Mesendoderm (in vitro differentiated cells): ENCODE measurements at regions not wholly inside any gene's neighbourhood (a gene's known extent, or its start where the extent isn't known, plus 50 kb on each side); places are given as distances from the start of the nearest gene placed in this dataset.
A peak's percentile ranks its signal among the peaks of the same experiment; 100 is the strongest.

Source experiments
- DNase-seq: peaks from one replicate; pipeline ENCODE4 v3.0.0; 2013
- H2AK5ac ChIP-seq: 2 replicates; pipeline ENCODE4 v1.6.1; 2013; ENCODE audit warnings: low read length, inconsistent platforms
- H2BK120ac ChIP-seq: 2 replicates; pipeline ENCODE4 v1.6.1; 2013; ENCODE audit warnings: low read depth, mild to moderate bottlenecking, low read length, moderate library complexity, mixed read lengths
- H2BK15ac ChIP-seq: replicated peaks from 2 replicates; pipeline ENCODE4 v1.6.1; 2013; ENCODE audit warnings: low read depth, mild to moderate bottlenecking, moderate library complexity
- H2BK5ac ChIP-seq: 2 replicates; pipeline ENCODE4 v1.6.1; 2013; ENCODE audit warnings: low read length, inconsistent platforms
- H3K18ac ChIP-seq: 2 replicates; pipeline ENCODE4 v1.6.1; 2013; ENCODE audit warnings: mild to moderate bottlenecking, low read length, mixed read lengths
- H3K23ac ChIP-seq: one replicate; pipeline ENCODE4 v1.6.1; 2013; ENCODE audit warnings: low read length
- H3K27ac ChIP-seq: 2 replicates; pipeline ENCODE4 v1.5.1; 2013; ENCODE audit warnings: low read depth, mild to moderate bottlenecking, inconsistent platforms, low read length, moderate library complexity
- H3K27me3 ChIP-seq: 2 replicates; pipeline ENCODE4 v1.6.1; 2013; ENCODE audit warnings: low read length, control low read depth, mild to moderate bottlenecking, inconsistent platforms; ENCODE audit not compliant: insufficient read depth, poor library complexity
- H3K36me3 ChIP-seq: 2 replicates; pipeline ENCODE4 v1.6.1; 2013; ENCODE audit warnings: low read length, inconsistent platforms; ENCODE audit not compliant: control insufficient read depth, insufficient read depth
- H3K4ac ChIP-seq: one replicate; pipeline ENCODE4 v1.6.1; 2013; ENCODE audit warnings: low read depth, mild to moderate bottlenecking, low read length, moderate library complexity
- H3K4me1 ChIP-seq: 2 replicates; pipeline ENCODE4 v1.6.1; 2013; ENCODE audit warnings: low read depth, low read length, inconsistent platforms; ENCODE audit not compliant: control insufficient read depth
- H3K4me2 ChIP-seq: 2 replicates; pipeline ENCODE4 v1.6.1; 2013; ENCODE audit warnings: low read length
- H3K4me3 ChIP-seq: 2 replicates; pipeline ENCODE4 v1.5.1; 2013; ENCODE audit warnings: mild to moderate bottlenecking, low read length
- H3K56ac ChIP-seq: one replicate; pipeline ENCODE4 v1.6.1; 2013; ENCODE audit warnings: low read length
- H3K79me1 ChIP-seq: 2 replicates; pipeline ENCODE4 v1.6.1; 2013; ENCODE audit warnings: low read length, inconsistent platforms
- H3K79me2 ChIP-seq: 2 replicates; pipeline ENCODE4 v1.6.1; 2013; ENCODE audit warnings: mild to moderate bottlenecking, low read length; ENCODE audit not compliant: control insufficient read depth, insufficient read depth
- H3K9ac ChIP-seq: 2 replicates; pipeline ENCODE4 v1.6.1; 2013; ENCODE audit warnings: low read length, inconsistent platforms
- H4K5ac ChIP-seq: one replicate; pipeline ENCODE4 v1.6.1; 2013; ENCODE audit warnings: low read length
- H4K8ac ChIP-seq: one replicate; pipeline ENCODE4 v1.6.1; 2013; ENCODE audit warnings: low read depth, mild to moderate bottlenecking, control low read depth, low read length, moderate library complexity
- WGBS: extraction: QIAGEN DNeasy Blood & Tissue Kit; methylation state at CpG from one replicate; pipeline ENCODE4 v1.1.7; 2013; ENCODE audit warnings: low lambda C conversion rate, missing lambda C conversion rate; ENCODE audit not compliant: insufficient coverage; ENCODE audit errors: extremely low coverage; 5-methylcytosine and 5-hydroxymethylcytosine counted together

DNA sequence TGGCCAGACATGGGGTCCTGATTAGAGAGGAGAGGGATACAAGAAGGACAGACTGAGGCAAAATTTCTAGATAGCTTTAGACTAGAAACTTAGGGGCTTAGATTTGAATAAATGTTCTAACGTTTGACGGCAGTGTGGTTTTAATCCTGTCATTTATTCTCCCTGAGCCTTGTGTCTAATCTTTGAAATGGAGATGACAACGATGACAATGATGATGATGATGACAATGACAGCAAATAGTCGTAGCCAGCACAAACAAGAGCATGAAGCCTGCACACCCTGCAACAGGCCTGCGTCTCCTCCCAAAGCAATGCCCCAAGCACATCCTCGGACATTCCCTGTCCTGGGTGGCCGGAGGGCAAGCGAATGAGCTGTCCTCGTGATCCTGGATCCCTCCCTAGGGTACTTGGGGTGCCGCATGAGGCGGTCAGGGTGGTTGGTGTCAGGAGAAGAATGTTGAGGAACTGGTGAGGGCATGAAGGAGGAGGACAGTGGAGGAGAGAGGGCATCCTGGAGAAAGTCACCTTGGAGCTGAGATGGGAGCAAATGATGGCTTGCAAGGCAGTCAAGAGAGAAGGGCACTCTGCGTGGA lies 502.1 kb upstream of the B3GAT1 start:
- Histone ChIP-seq H4K8ac (no peak overlapping the region), H3K18ac (no peak overlapping the region), H3K79me2 (no peaks in the 10 kb centered on the region), H3K27ac (no peak overlapping the region), H2BK5ac (no peak overlapping the region), H3K56ac (no peak overlapping the region), H3K27me3 (no peaks in the 10 kb centered on the region), H3K79me1 (no peaks in the 10 kb centered on the region), H2AK5ac (no peak overlapping the region), H2BK120ac (no peak overlapping the region), H3K4me2 (no peak overlapping the region), H3K36me3 (no peaks in the 10 kb centered on the region), H3K23ac (no peak overlapping the region), H4K5ac (no peak overlapping the region), H3K4me1 (no peaks in the 10 kb centered on the region), H3K9ac (no peak overlapping the region), H3K4me3 (no peak overlapping the region), H2BK15ac (no peak overlapping the region), H3K4ac (no peak overlapping the region)
- no peak for DNase-seq
- WGBS = no CpG with 5 or more reads among the region's 12 CpGs

DNA sequence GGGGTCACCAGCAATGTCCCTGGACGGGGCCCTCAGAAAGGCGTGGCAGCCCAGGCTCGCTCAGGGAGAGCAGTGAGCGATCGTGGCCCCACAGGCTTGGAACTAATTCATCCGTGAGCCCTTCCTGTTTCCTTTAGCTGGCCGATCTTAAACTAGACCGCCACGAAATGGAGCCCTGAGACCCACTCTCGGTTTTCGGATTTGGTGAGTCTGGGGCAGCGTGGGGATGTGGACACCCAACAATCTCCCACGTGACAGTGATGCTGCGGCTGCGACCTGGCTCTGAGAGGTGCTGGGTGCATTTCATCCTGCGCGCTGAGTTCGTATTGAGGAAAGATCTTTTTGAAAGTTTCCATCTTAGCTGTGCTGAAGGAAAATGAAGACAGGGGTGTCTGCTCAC lies 501.3 kb upstream of the B3GAT1 start:
- Histone ChIP-seq H3K79me2 (no peaks in the 10 kb centered on the region), H3K23ac (no peak overlapping the region), H3K36me3 (no peaks in the 10 kb centered on the region), H3K27ac (no peak overlapping the region), H4K8ac (no peak overlapping the region), H3K56ac (no peak overlapping the region), H3K79me1 (no peaks in the 10 kb centered on the region), H3K4ac (no peak overlapping the region), H2BK5ac (no peak overlapping the region), H2BK120ac (no peak overlapping the region), H3K27me3 (no peaks in the 10 kb centered on the region), H3K4me1 (no peaks in the 10 kb centered on the region), H3K9ac (no peak overlapping the region), H3K18ac (no peak overlapping the region), H4K5ac (no peak overlapping the region), H3K4me2 (no peak overlapping the region), H2BK15ac (no peak overlapping the region), H2AK5ac (no peak overlapping the region), H3K4me3 (no peak overlapping the region)
- no peak for DNase-seq
- WGBS = no CpG with 5 or more reads among the region's 18 CpGs

GRCh38 chr11:134911514-134912180 lies 499.6 kb upstream of the B3GAT1 start:
- H2BK5ac ChIP-seq = no peak overlapping the region
- no peak overlapping the region for H3K9ac ChIP-seq
- no peak overlapping the region for H3K23ac ChIP-seq
- H2BK15ac ChIP-seq = no peak overlapping the region
- H3K4ac ChIP-seq = no peak overlapping the region
- no peaks in the 10 kb centered on the region for H3K79me2 ChIP-seq
- no peaks in the 10 kb centered on the region for H3K79me1 ChIP-seq
- no peaks in the 10 kb centered on the region for H3K4me1 ChIP-seq
- no peak overlapping the region for H3K4me3 ChIP-seq
- H2AK5ac ChIP-seq = no peak overlapping the region
- no peak overlapping the region for H3K18ac ChIP-seq
- H3K4me2 ChIP-seq = no peak overlapping the region
- H3K36me3 ChIP-seq = no peaks in the 10 kb centered on the region
- H2BK120ac ChIP-seq = no peak overlapping the region
- H4K8ac ChIP-seq = no peak overlapping the region
- no peaks in the 10 kb centered on the region for H3K27me3 ChIP-seq
- H3K27ac ChIP-seq = no peak overlapping the region
- DNase-seq = no peak
- H4K5ac ChIP-seq = no peak overlapping the region
- WGBS = no CpG with 5 or more reads among the region's 9 CpGs
- no peak overlapping the region for H3K56ac ChIP-seq

GRCh38 chr11:134908583-134908982 lies 496.5 kb upstream of the B3GAT1 start:
- H3K9ac ChIP-seq = no peak overlapping the region
- WGBS = no CpG with 5 or more reads among the region's 5 CpGs
- no peak overlapping the region for H2BK120ac ChIP-seq
- no peak overlapping the region for H3K56ac ChIP-seq
- H3K4me3 ChIP-seq = no peak overlapping the region
- no peak overlapping the region for H3K4me2 ChIP-seq
- DNase-seq = peak; percentile 6
- no peak overlapping the region for H4K8ac ChIP-seq
- H2AK5ac ChIP-seq = no peak overlapping the region
- H3K23ac ChIP-seq = no peak overlapping the region
- H3K4ac ChIP-seq = no peak overlapping the region
- H3K36me3 ChIP-seq = no peaks in the 10 kb centered on the region
- H3K4me1 ChIP-seq = no peaks in the 10 kb centered on the region
- H4K5ac ChIP-seq = no peak overlapping the region
- no peak overlapping the region for H2BK15ac ChIP-seq
- H3K27ac ChIP-seq = no peak overlapping the region
- H2BK5ac ChIP-seq = no peak overlapping the region
- no peaks in the 10 kb centered on the region for H3K27me3 ChIP-seq
- no peak overlapping the region for H3K18ac ChIP-seq
- H3K79me2 ChIP-seq = no peaks in the 10 kb centered on the region
- no peaks in the 10 kb centered on the region for H3K79me1 ChIP-seq

DNA sequence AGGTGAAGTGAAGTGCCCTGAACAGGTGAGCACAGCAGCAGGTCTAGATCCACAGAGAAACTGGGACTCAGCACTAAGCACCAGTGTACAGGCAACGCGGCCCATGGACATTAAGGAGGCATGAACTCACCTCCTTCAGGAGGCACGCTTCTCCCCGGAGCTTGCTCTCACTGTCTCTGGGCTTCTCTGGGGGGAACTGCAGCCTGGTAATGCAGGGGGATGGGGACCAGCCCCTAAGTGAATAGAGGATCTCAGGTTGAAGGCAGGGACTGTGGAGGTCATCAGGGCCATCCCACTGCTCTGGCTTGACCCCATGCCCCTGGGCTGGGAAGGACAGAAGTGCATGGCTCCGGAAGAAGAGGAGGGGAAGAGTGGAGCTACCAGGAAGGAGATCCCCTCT lies 495.6 kb upstream of the B3GAT1 start:
- Histone ChIP-seq H3K4me1 (no peaks in the 10 kb centered on the region), H3K4ac (no peak overlapping the region), H3K23ac (no peak overlapping the region), H2BK120ac (no peak overlapping the region), H3K9ac (no peak overlapping the region), H3K56ac (no peak overlapping the region), H3K18ac (no peak overlapping the region), H3K27ac (no peak overlapping the region), H3K79me1 (no peaks in the 10 kb centered on the region), H2BK5ac (no peak overlapping the region), H3K36me3 (no peaks in the 10 kb centered on the region), H3K4me3 (no peak overlapping the region), H3K27me3 (no peaks in the 10 kb centered on the region), H4K8ac (no peak overlapping the region), H3K79me2 (no peaks in the 10 kb centered on the region), H4K5ac (no peak overlapping the region), H3K4me2 (no peak overlapping the region), H2AK5ac (no peak overlapping the region), H2BK15ac (no peak overlapping the region)
- no peak for DNase-seq
- no CpG with 5 or more reads among the region's 5 CpGs for WGBS
